ENCODE measurements at regions not wholly inside any gene's neighbourhood (a gene's known extent, or its start where the extent isn't known, plus 50 kb on each side); places are given as distances from the start of the nearest gene placed in this dataset.
"Not testable (repeated sequence)": the region's sequence is repeated elsewhere in the genome, so short reads cannot be mapped to it uniquely, and the experiment has no call there.

- no peak for DNase-seq (ENCODE audit: low spot score in 2 of 2)
- no peaks in the 10 kb centered on the region for H3K9me3 ChIP-seq
- H3K4me1 ChIP-seq, result no peaks in the 10 kb centered on the region
- H3K36me3 ChIP-seq (replicated peaks), result no peaks in the 10 kb centered on the region
- H3K4me3 ChIP-seq, result no peak overlapping the region
- in situ Hi-C loops (cut with MboI; ENCODE audit: low sequenced_read_pairs), result no loop called here
- no peaks in the 10 kb centered on the region for H3K27me3 ChIP-seq (ENCODE audit: low read depth)
These were observed 88.9 kb upstream of the MAGEE2 start for GRCh38 chrX:75873993-75874392.

GRCh38 chrX:75883446-75883845 is 98.4 kb upstream of the MAGEE2 start:
- DNase-seq (ENCODE audit: low spot score in 2 of 2), result no peak
- in situ Hi-C loops (cut with MboI; ENCODE audit: low sequenced_read_pairs), result no loop called here

GRCh38 chrX:75887833-75888232 is 102.8 kb upstream of the MAGEE2 start:
- in situ Hi-C loops (cut with MboI; ENCODE audit: low sequenced_read_pairs), result no loop called here

More at GRCh38 chrX:75883446-75883845, 98.4 kb upstream of the MAGEE2 start:
- H3K27me3 ChIP-seq (ENCODE audit: low read depth), result no peaks in the 10 kb centered on the region
- H3K4me1 ChIP-seq, result no peaks in the 10 kb centered on the region
- H3K9me3 ChIP-seq, result no peaks in the 10 kb centered on the region
- no peaks in the 10 kb centered on the region for H3K36me3 ChIP-seq (replicated peaks)
- H3K4me3 ChIP-seq, result no peak overlapping the region

GRCh38 chrX:75892749-75893148 is 107.7 kb upstream of the MAGEE2 start:
- Histone ChIP-seq H3K27me3 (ENCODE audit: low read depth) (no peaks in the 10 kb centered on the region), H3K4me3 (no peak overlapping the region), H3K4me1 (no peaks in the 10 kb centered on the region), H3K9me3 (no peaks in the 10 kb centered on the region), H3K36me3 (replicated peaks) (no peaks in the 10 kb centered on the region)
- DNase-seq (ENCODE audit: low spot score in 2 of 2), result no peak
- in situ Hi-C loops (cut with MboI; ENCODE audit: low sequenced_read_pairs), result no loop called here

More at GRCh38 chrX:75887833-75888232, 102.8 kb upstream of the MAGEE2 start:
- Histone ChIP-seq H3K36me3 (replicated peaks) (no peaks in the 10 kb centered on the region), H3K4me1 (no peaks in the 10 kb centered on the region), H3K27me3 (ENCODE audit: low read depth) (no peaks in the 10 kb centered on the region), H3K9me3 (no peaks in the 10 kb centered on the region), H3K4me3 (no peak overlapping the region)
- DNase-seq (ENCODE audit: low spot score in 2 of 2), result no peak

- Histone ChIP-seq H3K4me1 (no peaks in the 10 kb centered on the region), H3K4me3 (no peak overlapping the region), H3K27me3 (ENCODE audit: low read depth) (no peaks in the 10 kb centered on the region), H3K36me3 (replicated peaks) (no peaks in the 10 kb centered on the region), H3K9me3 (no peaks in the 10 kb centered on the region)
- in situ Hi-C loops (cut with MboI; ENCODE audit: low sequenced_read_pairs), result no loop called here
- DNase-seq (ENCODE audit: low spot score in 2 of 2), result no peak
These were observed 108.2 kb upstream of the MAGEE2 start for GRCh38 chrX:75893281-75893680.

- in situ Hi-C loops (cut with MboI; ENCODE audit: low sequenced_read_pairs), result no loop called here
- Histone ChIP-seq H3K4me3 (no peak overlapping the region), H3K4me1 (no peaks in the 10 kb centered on the region), H3K9me3 (no peaks in the 10 kb centered on the region), H3K27me3 (ENCODE audit: low read depth) (no peaks in the 10 kb centered on the region), H3K36me3 (replicated peaks) (no peaks in the 10 kb centered on the region)
- no peak for DNase-seq (ENCODE audit: low spot score in 2 of 2)
These were observed 126.7 kb upstream of the MAGEE2 start for GRCh38 chrX:75911716-75912115.

- in situ Hi-C loops (cut with MboI; ENCODE audit: low sequenced_read_pairs), result no loop called here
- no peak for DNase-seq (ENCODE audit: low spot score in 2 of 2)
These were observed 172.1 kb upstream of the MAGEE2 start for GRCh38 chrX:75957107-75957610.

DNA sequence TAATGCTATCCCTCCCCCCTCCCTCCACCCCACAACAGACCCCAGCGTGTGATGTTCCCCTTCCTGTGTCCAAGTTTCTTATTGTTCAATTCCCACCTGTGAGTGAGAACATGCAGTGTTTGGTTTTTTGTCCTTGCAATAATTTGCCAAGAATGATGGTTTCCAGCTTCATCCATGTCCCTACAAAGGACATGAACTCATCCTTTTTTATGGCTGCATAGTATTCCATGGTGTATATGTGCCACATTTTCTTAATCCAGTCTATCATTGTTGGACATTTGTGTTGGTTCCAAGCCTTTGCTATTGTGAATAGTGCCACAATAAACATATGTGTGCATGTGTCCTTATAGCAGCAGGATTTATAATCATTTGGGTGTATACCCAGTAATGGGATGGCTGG is 176.3 kb upstream of the MAGEE2 start:
- H3K36me3 ChIP-seq (replicated peaks); H3K4me3 ChIP-seq; in situ Hi-C loops (cut with MboI; ENCODE audit: low sequenced_read_pairs); H3K9me3 ChIP-seq; DNase-seq (ENCODE audit: low spot score in 2 of 2); H3K27me3 ChIP-seq (ENCODE audit: low read depth); H3K4me1 ChIP-seq: not testable (repeated sequence)

More at GRCh38 chrX:75957107-75957610, 172.1 kb upstream of the MAGEE2 start:
- Histone ChIP-seq H3K9me3 (no peaks in the 10 kb centered on the region), H3K4me3 (no peak overlapping the region), H3K27me3 (ENCODE audit: low read depth) (no peaks in the 10 kb centered on the region), H3K4me1 (no peaks in the 10 kb centered on the region), H3K36me3 (replicated peaks) (no peaks in the 10 kb centered on the region)

- H3K4me3 ChIP-seq, result no peak overlapping the region
- H3K36me3 ChIP-seq (replicated peaks), result no peaks in the 10 kb centered on the region
- H3K27me3 ChIP-seq (ENCODE audit: low read depth), result no peaks in the 10 kb centered on the region
- DNase-seq (ENCODE audit: low spot score in 2 of 2), result no peak
- H3K4me1 ChIP-seq, result no peaks in the 10 kb centered on the region
- no peaks in the 10 kb centered on the region for H3K9me3 ChIP-seq
- in situ Hi-C loops (cut with MboI; ENCODE audit: low sequenced_read_pairs), result no loop called here
These were observed 178.7 kb upstream of the MAGEE2 start for GRCh38 chrX:75963774-75964173.

DNA sequence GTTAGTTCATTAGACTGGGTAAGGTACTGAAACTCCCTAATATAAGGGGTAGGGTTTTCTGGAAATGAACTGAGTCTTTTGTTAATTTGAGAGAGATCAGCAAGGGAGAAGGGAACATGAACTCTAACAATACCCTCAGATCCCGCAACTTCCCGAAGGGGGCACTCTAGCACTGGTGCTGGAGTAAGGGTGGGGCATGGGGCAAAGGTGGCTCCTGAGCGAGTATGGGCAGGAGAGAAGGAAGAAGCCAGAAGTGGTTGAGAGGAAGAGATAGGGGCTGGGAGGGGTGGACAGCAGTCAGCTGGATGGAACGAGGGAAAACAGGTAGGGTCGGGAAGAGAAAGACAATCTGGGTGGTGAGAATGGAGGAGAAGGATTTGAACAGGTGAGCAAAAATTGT is 183.2 kb upstream of the MAGEE2 start:
- H3K36me3 ChIP-seq (replicated peaks), result no peaks in the 10 kb centered on the region
- H3K27me3 ChIP-seq (ENCODE audit: low read depth), result no peaks in the 10 kb centered on the region
- H3K4me1 ChIP-seq, result no peaks in the 10 kb centered on the region
- peak in 1 of 2 experiments; percentile 27 for DNase-seq (ENCODE audit: low spot score in 2 of 2)
- no peak overlapping the region for H3K4me3 ChIP-seq
- no peaks in the 10 kb centered on the region for H3K9me3 ChIP-seq
- in situ Hi-C loops (cut with MboI; ENCODE audit: low sequenced_read_pairs), result no loop called here

GRCh38 chrX:75986976-75987375 is 185.9 kb upstream of the PBDC1 start:
- no peaks in the 10 kb centered on the region for H3K4me1 ChIP-seq
- no peak overlapping the region for H3K4me3 ChIP-seq
- no peak for DNase-seq (ENCODE audit: low spot score in 2 of 2)
- no peaks in the 10 kb centered on the region for H3K9me3 ChIP-seq
- in situ Hi-C loops (cut with MboI; ENCODE audit: low sequenced_read_pairs), result no loop called here
- no peaks in the 10 kb centered on the region for H3K36me3 ChIP-seq (replicated peaks)
- no peaks in the 10 kb centered on the region for H3K27me3 ChIP-seq (ENCODE audit: low read depth)

DNA sequence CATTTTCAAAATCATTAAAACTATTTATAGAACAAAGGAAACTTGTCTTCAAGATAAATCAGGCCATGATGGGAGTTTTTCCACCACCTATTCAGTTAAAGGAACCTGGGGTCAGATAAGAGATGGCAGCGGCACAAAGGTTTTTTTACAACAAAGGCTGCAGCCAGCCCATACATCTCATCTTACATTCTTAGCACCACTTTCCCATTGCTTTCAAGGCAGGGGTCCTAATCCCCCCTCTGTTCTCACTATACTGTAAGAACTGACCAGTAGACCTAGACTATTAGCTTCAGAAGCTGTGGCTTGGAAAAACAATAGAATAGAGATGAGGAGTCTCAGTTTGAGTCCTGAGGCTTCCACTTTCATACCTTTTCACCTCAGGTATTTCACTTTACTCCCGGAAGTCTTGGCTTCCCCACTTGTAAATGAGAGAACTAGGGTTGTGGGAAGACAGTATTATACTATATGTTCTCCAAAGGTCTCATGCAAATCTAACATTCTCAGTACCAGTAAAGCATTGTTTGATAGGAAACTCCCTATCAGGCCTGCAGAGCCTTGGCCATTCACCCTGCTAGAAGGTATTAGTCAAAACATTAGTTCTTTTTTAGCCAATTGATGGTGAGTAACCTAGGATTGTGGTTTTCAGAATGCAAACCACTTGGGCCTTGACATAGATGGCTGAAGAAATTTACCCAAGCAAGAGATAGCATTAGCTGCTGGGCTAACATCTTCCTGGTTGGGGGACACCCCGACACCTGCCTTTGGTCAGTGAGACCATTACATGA is 182.9 kb upstream of the PBDC1 start:
- Histone ChIP-seq H3K9me3 (no peaks in the 10 kb centered on the region), H3K4me1 (no peaks in the 10 kb centered on the region), H3K27me3 (ENCODE audit: low read depth) (no peaks in the 10 kb centered on the region), H3K4me3 (no peak overlapping the region), H3K36me3 (replicated peaks) (no peaks in the 10 kb centered on the region)
- no peak for DNase-seq (ENCODE audit: low spot score in 2 of 2)
- in situ Hi-C loops (cut with MboI; ENCODE audit: low sequenced_read_pairs), result no loop called here

DNA sequence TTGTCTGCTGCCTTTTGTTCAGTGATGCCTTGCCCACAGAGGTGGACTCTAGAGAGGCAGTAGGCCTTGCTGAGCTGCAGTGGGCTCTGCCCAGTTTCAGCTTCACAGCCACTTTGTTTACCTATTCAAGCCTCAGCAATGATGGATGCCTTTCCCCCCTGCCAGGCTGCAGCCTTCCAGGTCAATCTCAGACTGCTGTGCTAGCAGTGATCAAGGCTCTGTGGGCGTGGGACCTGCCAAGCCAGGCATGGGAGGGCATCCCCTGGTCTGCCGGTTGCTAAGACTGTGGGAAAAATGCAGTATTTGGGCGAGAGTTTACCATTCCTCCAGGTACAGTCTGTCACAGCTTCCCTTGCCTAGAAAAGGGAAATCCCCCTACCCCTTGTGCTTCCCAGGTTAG is 175.2 kb upstream of the PBDC1 start:
- in situ Hi-C loops (cut with MboI; ENCODE audit: low sequenced_read_pairs), result no loop called here
- no peaks in the 10 kb centered on the region for H3K36me3 ChIP-seq (replicated peaks)
- no peaks in the 10 kb centered on the region for H3K4me1 ChIP-seq
- no peaks in the 10 kb centered on the region for H3K9me3 ChIP-seq
- no peaks in the 10 kb centered on the region for H3K27me3 ChIP-seq (ENCODE audit: low read depth)
- H3K4me3 ChIP-seq, result no peak overlapping the region
- no peak for DNase-seq (ENCODE audit: low spot score in 2 of 2)

GRCh38 chrX:76014321-76014720 is 158.5 kb upstream of the PBDC1 start:
- no peaks in the 10 kb centered on the region for H3K4me1 ChIP-seq
- DNase-seq (ENCODE audit: low spot score in 2 of 2), result no peak
- H3K27me3 ChIP-seq (ENCODE audit: low read depth), result no peaks in the 10 kb centered on the region
- H3K36me3 ChIP-seq (replicated peaks), result no peaks in the 10 kb centered on the region
- in situ Hi-C loops (cut with MboI; ENCODE audit: low sequenced_read_pairs), result no loop called here
- H3K9me3 ChIP-seq, result no peaks in the 10 kb centered on the region
- no peak overlapping the region for H3K4me3 ChIP-seq

DNA sequence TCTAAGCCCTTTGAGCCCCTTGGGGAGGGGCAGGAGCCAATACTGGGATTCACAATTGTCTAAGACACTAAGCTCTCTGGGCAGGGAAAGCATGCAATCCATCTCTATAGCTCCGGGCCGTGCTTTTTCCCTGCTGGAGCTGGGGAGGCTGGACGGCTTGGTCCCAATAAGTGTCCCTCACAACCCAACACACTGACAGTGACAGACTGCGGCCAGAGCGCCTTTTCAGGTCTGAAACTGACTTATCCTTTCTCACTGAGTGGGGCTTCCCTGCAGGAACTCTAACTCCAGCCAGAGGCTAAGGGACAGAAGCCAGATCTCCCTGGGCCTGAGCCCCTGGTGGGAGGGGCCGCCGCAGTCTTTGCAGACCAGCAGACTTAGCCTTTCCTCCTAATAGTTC is 146.6 kb upstream of the PBDC1 start:
- Histone ChIP-seq H3K9me3 (no peaks in the 10 kb centered on the region), H3K27me3 (ENCODE audit: low read depth) (no peaks in the 10 kb centered on the region), H3K36me3 (replicated peaks) (no peaks in the 10 kb centered on the region), H3K4me1 (no peaks in the 10 kb centered on the region), H3K4me3 (no peak overlapping the region)
- in situ Hi-C loops (cut with MboI; ENCODE audit: low sequenced_read_pairs), result no loop called here
- no peak for DNase-seq (ENCODE audit: low spot score in 2 of 2)
